Activated naive CD8-positive, alpha-beta T cell (primary cell): ENCODE measurements at regions not wholly inside any gene's neighbourhood (a gene's known extent, or its start where the extent isn't known, plus 50 kb on each side); places are given as distances from the start of the nearest gene placed in this dataset.

Source experiments
- H3K27ac Mint-ChIP-seq: one replicate; pipeline ENCODE4 v1.8.0; 2021; ENCODE audit warnings: mixed read lengths
- H3K27me3 Mint-ChIP-seq: one replicate; pipeline ENCODE4 v1.8.0; 2021; ENCODE audit warnings: mixed read lengths
- H3K36me3 Mint-ChIP-seq: one replicate; pipeline ENCODE4 v1.8.0; 2021; ENCODE audit warnings: mixed read lengths
- H3K4me1 Mint-ChIP-seq: one replicate; pipeline ENCODE4 v1.8.0; 2021; ENCODE audit warnings: low read depth, mixed read lengths
- H3K4me3 Mint-ChIP-seq: one replicate; pipeline ENCODE4 v1.8.0; 2021; ENCODE audit warnings: mild to moderate bottlenecking, mixed read lengths
- H3K9me3 Mint-ChIP-seq: one replicate; pipeline ENCODE4 v1.8.0; 2021; ENCODE audit warnings: low read depth, mixed read lengths

DNA sequence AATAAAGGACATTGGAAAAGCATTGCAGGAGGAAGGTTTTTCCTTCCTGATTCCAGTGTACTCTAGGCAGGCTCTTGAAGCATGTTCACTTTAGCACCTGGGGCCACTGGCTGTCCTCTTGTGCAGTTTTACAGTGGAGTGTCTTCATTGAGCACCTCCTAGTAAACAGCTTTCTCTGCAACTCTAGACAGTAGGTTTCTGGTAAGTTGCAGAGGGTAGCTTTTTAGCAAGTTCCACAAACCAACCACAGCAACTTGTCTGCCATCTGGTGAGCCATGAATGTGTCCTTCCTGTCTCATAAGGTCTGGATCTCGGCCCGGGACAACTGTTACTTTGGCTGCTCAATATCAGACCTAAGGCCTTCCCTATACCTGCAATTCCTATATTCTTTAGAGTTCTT is 488.0 kb downstream of the MAN2A1 start:
- no peaks in the 10 kb centered on the region for H3K9me3 Mint-ChIP-seq
- no peak overlapping the region for H3K4me3 Mint-ChIP-seq
- peaks cover 2% of the 10 kb centered on the region for H3K36me3 Mint-ChIP-seq
- H3K27me3 Mint-ChIP-seq: no peaks in the 10 kb centered on the region
- no peak overlapping the region for H3K27ac Mint-ChIP-seq
- H3K4me1 Mint-ChIP-seq: no peaks in the 10 kb centered on the region

DNA sequence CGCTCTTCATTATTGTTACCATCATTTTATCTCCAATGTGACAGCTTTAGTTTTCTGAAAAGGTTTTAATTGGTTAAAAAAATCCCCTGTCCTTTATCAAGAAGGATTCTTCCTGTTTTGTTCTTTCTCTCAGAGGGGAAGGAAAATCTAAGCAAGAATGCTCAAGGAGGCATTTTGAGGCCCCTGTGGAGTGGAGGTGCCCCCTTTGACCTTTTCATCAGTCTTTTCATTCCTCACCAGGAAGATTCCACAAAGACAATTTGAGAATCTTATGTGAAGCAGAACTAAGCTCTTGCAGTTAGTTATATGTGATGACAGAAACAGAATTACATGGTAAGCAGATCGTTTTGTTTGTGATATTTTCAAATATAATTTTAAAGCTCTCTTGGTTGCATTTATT is 489.6 kb downstream of the MAN2A1 start:
- Mint-ChIP-seq H3K27ac (no peak overlapping the region), H3K27me3 (no peaks in the 10 kb centered on the region), H3K9me3 (peaks cover 4% of the 10 kb centered on the region), H3K36me3 (peaks cover 3% of the 10 kb centered on the region), H3K4me1 (no peaks in the 10 kb centered on the region), H3K4me3 (no peak overlapping the region)

DNA sequence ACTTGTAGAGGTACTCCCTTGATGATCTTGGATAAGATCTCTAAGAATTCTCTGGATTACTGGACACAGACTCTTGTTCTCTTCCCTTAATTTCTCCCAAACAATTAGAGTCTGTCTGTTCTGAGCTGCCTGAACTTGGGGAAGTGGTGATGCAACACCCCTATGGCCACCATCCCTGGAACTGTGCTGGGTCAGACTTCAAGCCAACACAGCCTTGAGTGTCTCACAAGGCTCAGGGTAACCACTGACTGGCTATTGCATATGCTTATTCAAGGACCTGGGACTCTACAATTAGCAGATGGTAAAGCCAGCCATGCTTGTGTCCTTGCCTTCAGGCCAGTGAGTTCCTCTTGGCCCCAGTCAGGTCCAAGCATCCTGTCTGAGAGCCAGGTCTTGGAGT is 504.5 kb downstream of the MAN2A1 start:
- H3K27me3 Mint-ChIP-seq: no peaks in the 10 kb centered on the region
- no peaks in the 10 kb centered on the region for H3K4me1 Mint-ChIP-seq
- no peak overlapping the region for H3K4me3 Mint-ChIP-seq
- no peak overlapping the region for H3K27ac Mint-ChIP-seq
- H3K9me3 Mint-ChIP-seq: peaks cover 5% of the 10 kb centered on the region
- H3K36me3 Mint-ChIP-seq: no peaks in the 10 kb centered on the region

DNA sequence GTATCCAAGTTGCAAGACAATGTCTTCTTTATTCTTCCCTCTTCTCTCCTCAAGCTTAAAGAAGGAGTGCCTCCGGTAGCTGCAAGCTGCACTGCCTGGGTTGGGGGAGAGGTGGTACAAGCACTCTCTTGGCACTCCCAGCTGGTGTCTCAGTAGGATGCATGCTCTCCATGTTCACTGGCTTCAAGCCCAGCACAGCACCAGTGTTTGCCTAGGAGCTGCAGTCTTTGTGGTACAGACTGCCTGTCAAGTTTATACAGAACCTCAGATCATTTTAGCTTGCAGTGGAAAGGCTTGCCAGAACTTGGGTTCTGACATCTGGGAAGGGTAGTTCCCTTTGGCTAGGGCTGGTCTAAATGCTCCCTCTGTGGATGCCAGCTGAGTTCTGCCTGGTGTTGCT is 505.6 kb downstream of the MAN2A1 start:
- Mint-ChIP-seq H3K27me3 (no peaks in the 10 kb centered on the region), H3K4me3 (no peak overlapping the region), H3K36me3 (no peaks in the 10 kb centered on the region), H3K9me3 (peaks cover 5% of the 10 kb centered on the region), H3K27ac (no peak overlapping the region), H3K4me1 (no peaks in the 10 kb centered on the region)

DNA sequence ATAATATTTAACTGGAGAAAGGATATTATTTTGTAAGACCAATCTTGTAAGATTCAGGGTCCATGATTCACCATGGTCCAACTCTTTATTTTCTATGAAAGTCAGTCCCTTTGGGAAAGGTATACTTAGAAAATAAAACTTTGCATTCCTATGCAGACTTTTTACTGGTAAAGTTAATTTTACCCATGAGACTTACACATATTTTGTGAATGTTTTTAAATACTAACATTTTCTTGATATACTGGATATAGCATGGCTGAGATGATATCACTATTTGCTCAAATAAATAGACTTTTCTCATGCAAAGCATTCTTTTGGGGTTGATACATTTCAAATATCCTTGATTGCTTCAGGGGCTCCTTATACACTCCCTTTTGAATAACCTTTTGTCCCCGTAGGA is 512.1 kb downstream of the MAN2A1 start:
- Mint-ChIP-seq H3K4me1 (no peaks in the 10 kb centered on the region), H3K9me3 (peaks cover 4% of the 10 kb centered on the region), H3K36me3 (peaks cover 4% of the 10 kb centered on the region), H3K27me3 (no peaks in the 10 kb centered on the region), H3K4me3 (no peak overlapping the region), H3K27ac (no peak overlapping the region)

DNA sequence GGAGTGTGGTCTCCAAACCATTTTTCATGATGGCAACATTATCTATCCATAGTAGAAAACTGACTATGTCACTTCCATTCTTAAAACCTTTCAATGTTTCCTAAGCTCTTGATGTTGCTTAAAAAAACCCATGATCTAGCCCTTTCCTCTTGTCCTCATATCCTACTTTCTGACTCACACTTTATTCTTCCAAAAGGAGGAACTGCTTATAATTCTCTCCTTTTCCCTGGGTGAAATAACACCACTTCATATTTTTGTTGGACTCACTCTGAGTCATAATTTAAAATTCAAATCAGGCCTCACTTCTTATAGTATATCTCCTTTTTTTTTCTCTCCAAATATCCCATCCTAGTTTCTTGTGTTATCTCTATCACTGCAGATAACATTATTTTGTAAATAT is 513.9 kb downstream of the MAN2A1 start:
- H3K4me3 Mint-ChIP-seq: no peak overlapping the region
- H3K4me1 Mint-ChIP-seq: no peaks in the 10 kb centered on the region
- H3K9me3 Mint-ChIP-seq: peaks cover 4% of the 10 kb centered on the region
- no peak overlapping the region for H3K27ac Mint-ChIP-seq
- H3K36me3 Mint-ChIP-seq: peaks cover 4% of the 10 kb centered on the region
- no peaks in the 10 kb centered on the region for H3K27me3 Mint-ChIP-seq

DNA sequence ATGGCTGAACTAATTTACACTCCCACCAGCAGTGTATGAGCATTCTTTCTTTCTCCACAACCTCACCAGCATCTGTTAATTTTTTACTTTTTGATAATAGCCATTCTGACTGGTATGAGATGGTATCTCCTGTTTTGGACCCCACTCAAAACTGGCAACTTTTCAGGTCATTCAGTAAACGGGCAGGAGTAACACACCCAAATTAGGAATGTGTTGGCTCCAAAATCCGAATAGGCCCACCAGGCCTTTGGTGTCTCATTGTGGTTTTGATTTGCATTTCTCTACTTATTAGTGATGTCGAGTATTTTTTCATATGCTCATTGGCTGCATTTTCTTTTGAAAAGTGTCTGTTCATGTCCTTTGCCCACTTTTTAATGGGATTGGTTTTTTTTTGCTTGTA is 517.1 kb downstream of the TMEM232 start:
- Mint-ChIP-seq H3K4me3 (no peak overlapping the region), H3K4me1 (no peaks in the 10 kb centered on the region), H3K9me3 (peaks cover 23% of the 10 kb centered on the region), H3K27me3 (no peaks in the 10 kb centered on the region), H3K36me3 (peaks cover 3% of the 10 kb centered on the region), H3K27ac (no peak overlapping the region)

DNA sequence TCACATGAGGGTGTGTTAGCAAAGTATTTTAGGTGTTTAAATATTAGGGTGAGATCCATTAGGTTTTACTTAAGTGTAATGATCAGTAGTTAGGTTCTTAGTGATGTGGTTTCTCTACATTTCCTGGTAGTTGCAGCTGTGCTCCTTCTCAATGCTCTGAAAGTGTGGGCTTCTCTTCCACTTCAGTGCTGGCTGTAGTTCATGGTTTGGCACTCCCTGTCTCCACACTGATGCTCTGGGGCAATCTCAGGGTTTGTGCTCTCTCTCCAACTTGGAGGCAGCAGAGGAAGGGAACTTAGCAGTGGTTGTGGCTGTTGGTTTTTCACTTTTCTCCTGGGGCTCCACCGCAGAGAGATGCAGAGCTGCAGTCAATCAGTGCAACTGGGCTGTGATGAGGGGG is 507.5 kb downstream of the TMEM232 start:
- Mint-ChIP-seq H3K27me3 (no peaks in the 10 kb centered on the region), H3K9me3 (peaks cover 45% of the 10 kb centered on the region), H3K4me3 (no peak overlapping the region), H3K4me1 (no peaks in the 10 kb centered on the region), H3K36me3 (peaks cover 32% of the 10 kb centered on the region), H3K27ac (no peak overlapping the region)

DNA sequence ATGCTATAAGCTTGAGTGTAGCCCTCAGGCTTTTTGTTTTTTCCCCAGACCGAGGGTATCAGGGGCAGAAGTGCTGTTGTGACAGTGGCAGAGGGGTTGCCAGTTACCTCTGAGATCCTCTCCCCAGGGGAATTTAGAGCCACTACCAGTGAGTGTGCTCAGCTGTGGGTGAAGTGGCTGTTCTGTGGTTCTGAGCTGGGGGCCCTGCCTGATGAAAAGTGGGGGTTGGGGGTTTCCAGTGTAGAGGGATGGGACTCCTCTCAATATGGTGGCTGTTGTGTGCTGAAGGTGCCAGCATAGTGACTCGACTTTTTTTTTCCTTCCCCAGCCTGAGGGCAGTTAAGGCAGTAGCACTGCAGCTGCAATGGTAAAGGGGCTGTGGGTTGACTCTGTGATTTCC is 506.7 kb downstream of the TMEM232 start:
- Mint-ChIP-seq H3K4me3 (no peak overlapping the region), H3K9me3 (peaks cover 41% of the 10 kb centered on the region)

DNA sequence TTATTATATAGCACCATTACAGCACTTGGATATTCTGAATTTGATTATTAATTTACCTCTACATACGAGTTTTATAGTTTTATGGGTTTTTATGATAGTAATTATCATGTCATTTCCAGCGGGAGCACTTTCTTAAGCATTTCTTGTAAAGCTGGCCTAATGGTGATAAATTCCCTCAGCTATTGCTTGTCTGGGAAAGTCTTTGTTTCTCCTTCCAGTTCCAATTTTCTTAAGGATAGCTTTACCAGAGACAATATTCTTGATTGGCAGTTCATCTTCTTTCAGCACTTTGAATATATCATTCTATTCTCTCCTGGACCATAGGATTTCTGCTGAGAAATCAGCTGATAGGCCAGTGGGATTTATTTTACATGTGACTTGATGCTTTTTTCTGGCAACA is 505.4 kb downstream of the TMEM232 start:
- H3K27me3 Mint-ChIP-seq: no peaks in the 10 kb centered on the region
- H3K27ac Mint-ChIP-seq: no peak overlapping the region
- H3K4me3 Mint-ChIP-seq: no peak overlapping the region
- H3K36me3 Mint-ChIP-seq: peaks cover 30% of the 10 kb centered on the region
- H3K9me3 Mint-ChIP-seq: peaks cover 35% of the 10 kb centered on the region
- no peaks in the 10 kb centered on the region for H3K4me1 Mint-ChIP-seq

More for the DNA sequence above, 506.7 kb downstream of the TMEM232 start:
- H3K27me3 Mint-ChIP-seq: no peaks in the 10 kb centered on the region
- no peaks in the 10 kb centered on the region for H3K4me1 Mint-ChIP-seq
- H3K36me3 Mint-ChIP-seq: peaks cover 32% of the 10 kb centered on the region
- H3K27ac Mint-ChIP-seq: no peak overlapping the region

DNA sequence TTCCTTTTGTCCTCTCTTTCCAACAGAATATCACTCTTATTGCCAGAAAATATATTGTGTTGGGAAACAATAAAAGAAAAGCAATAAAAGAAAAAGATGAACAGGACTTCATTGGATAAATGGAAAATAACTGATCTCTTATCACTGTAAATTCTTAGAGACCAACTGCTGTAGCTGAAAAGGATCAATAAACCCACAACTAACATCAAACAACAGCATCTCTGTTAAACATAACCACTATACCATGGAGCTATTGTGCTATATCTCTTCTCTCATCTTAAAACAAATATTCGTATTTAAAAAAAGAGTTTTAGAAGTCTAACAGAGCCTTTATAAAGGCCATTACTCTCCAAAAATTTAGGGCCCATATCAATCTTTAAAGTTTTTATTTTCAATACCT is 502.4 kb downstream of the TMEM232 start:
- H3K4me1 Mint-ChIP-seq: no peaks in the 10 kb centered on the region

DNA sequence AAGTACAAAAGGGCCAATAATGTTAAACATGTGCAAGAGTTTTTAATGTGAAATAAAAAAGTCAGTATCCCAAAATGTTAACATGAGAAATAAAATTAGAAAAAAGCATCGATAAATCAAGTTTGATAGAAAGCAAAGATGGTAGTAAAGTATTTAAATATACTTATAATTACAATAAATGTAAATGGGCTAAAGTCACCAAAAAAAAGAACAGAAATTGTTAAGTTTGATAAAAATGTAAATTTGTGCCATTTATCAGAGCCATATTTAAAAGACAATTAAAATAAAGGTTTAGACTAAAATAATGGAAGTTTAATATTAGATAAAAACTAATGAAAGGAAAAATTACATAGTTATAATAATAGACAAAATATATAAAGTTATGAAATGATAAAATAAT is 500.5 kb downstream of the TMEM232 start:
- Mint-ChIP-seq H3K27me3 (no peaks in the 10 kb centered on the region), H3K36me3 (peaks cover 27% of the 10 kb centered on the region), H3K4me3 (no peak overlapping the region), H3K4me1 (no peaks in the 10 kb centered on the region), H3K9me3 (peaks cover 42% of the 10 kb centered on the region), H3K27ac (no peak overlapping the region)

More for the DNA sequence above, 502.4 kb downstream of the TMEM232 start:
- H3K27me3 Mint-ChIP-seq: no peaks in the 10 kb centered on the region
- peaks cover 31% of the 10 kb centered on the region for H3K9me3 Mint-ChIP-seq
- H3K27ac Mint-ChIP-seq: no peak overlapping the region
- H3K4me3 Mint-ChIP-seq: no peak overlapping the region
- H3K36me3 Mint-ChIP-seq: peaks cover 21% of the 10 kb centered on the region

DNA sequence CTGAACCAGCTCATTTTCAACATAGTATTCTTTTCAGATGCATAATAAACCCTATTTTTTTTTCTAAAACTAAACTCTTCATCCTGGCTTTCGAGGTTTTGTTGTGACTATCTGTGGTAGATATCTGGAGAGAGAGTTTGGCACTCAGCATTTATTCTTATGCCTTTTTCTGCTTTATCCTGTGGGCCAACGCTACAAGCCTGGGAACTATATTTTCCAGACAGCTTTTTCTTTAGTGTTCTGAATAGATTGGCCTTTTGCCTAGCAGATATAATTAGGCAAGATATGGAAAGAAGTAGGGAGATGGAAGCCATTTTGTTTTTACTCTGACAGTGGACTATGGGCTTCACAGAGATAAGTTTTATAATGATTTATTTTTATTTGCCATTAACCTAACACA is 486.7 kb downstream of the TMEM232 start:
- Mint-ChIP-seq H3K27me3 (no peaks in the 10 kb centered on the region), H3K36me3 (no peaks in the 10 kb centered on the region), H3K4me1 (no peaks in the 10 kb centered on the region), H3K27ac (no peak overlapping the region), H3K9me3 (peaks cover under 1% of the 10 kb centered on the region), H3K4me3 (no peak overlapping the region)

DNA sequence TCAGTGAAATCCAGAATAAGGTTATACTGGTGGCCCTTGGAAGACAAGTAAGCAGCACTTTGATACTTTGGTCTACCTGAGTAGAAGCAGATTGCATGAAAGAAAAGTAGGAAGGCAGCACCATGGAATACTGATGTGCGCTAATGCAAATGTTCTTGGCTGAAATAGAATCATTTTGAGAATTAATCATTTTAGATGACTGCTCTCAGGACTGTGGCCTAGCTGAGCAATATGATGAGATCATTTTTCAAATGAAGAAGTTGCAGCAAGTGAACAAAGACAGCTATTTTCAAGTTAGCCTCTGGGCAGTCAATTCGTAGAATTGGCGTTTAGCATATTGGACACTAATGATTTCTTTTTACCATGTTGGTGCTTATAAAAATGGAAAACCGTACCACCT is 483.5 kb downstream of the TMEM232 start:
- Mint-ChIP-seq H3K4me1 (no peaks in the 10 kb centered on the region), H3K4me3 (no peak overlapping the region), H3K27me3 (no peaks in the 10 kb centered on the region), H3K36me3 (no peaks in the 10 kb centered on the region), H3K27ac (no peak overlapping the region), H3K9me3 (no peaks in the 10 kb centered on the region)

DNA sequence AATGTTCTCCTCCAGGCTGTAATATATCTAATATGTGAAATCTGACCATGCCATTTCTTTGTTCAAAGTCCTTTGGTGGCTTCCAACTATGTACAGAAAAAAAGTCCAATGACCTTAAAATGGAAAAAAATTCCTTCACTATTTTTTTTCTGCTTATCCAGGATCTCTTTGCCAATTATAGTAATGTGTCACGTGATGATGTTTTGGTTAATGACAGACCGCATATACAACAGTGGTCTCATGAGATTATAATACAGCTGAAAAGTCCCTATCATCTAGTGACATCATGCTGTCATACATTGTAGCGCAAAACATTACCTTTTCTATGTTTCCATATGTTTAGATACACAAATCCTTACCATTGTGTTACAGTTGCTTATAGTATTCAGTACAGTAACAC is 477.6 kb downstream of the TMEM232 start:
- Mint-ChIP-seq H3K4me1 (no peaks in the 10 kb centered on the region), H3K9me3 (no peaks in the 10 kb centered on the region), H3K36me3 (no peaks in the 10 kb centered on the region), H3K27me3 (no peaks in the 10 kb centered on the region), H3K4me3 (no peak overlapping the region), H3K27ac (no peak overlapping the region)

DNA sequence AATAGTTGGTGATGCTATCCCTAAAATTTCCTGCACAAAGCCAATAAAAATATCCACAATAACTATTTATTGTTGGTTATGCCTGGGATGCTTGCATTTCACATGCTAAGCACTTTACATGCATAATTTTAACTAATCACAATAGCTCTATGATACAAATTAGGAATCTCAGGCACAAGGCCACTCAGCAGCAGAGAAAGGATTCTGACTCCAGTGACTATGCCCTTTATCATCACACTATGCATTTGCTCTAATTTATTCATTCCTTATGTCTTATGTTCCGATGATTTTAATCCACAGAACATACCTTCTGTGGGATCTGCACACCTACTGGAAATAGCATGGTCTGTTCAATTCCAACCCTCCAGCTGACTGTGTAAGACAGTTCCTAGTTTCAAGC is 476.1 kb downstream of the TMEM232 start:
- H3K4me3 Mint-ChIP-seq: no peak overlapping the region
- H3K36me3 Mint-ChIP-seq: no peaks in the 10 kb centered on the region
- H3K27me3 Mint-ChIP-seq: no peaks in the 10 kb centered on the region
- no peaks in the 10 kb centered on the region for H3K4me1 Mint-ChIP-seq
- H3K27ac Mint-ChIP-seq: no peak overlapping the region
- H3K9me3 Mint-ChIP-seq: no peaks in the 10 kb centered on the region

DNA sequence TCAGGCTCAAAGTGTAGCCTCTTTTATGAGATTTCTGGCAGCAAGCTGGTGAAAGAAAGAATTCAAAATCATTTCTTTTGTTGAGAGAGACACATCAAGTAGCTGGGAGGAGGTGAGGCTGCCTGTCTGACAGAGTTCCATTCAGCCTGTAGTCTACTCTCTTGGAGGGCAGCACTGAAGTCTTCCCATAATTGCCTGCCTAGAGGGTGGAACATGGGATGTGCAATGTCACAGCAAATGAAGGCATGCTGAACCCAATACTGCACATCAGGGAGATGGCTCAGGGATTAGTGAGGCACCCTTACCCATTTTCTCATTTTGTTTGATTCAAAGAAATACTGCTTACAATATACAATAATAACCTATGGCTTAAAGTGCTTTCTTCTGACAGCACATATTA is 475.7 kb downstream of the TMEM232 start:
- Mint-ChIP-seq H3K4me1 (no peaks in the 10 kb centered on the region), H3K36me3 (no peaks in the 10 kb centered on the region), H3K9me3 (no peaks in the 10 kb centered on the region), H3K27me3 (no peaks in the 10 kb centered on the region), H3K27ac (no peak overlapping the region), H3K4me3 (no peak overlapping the region)
